Pancreas (tissue), 10 donors: ENCODE measurements at regions not wholly inside any gene's neighbourhood (a gene's known extent, or its start where the extent isn't known, plus 50 kb on each side); places are given as distances from the start of the nearest gene placed in this dataset.

ENCODE experiments used
- ATAC-seq, 4 donors: fragments of 200-7000 bp; cut with Tn5 transposase; one replicate each; pipeline versions ENCODE4 v1.8.0 to v1.9.1; 2020; ENCODE audit warnings: mild to moderate bottlenecking in 4 of 4, moderate library complexity in 4 of 4
- DNase-seq, 6 donors: peaks; one replicate each; pipeline ENCODE4 v3.0.0-alpha.2; 2020
- FAIRE-seq: peaks from 2 replicates; lab custom pipeline; 2012; peaks lifted over from hg19 to GRCh38; lab: Jason Lieb, UNC
- H3K27ac ChIP-seq, 4 donors: fragments of 200-600 bp; sonication (generic); 1 replicate in 3 of 4; 2 replicates in 1 of 4; pipeline versions ENCODE4 v1.5.0 to v1.8.0; 2020
- H3K27me3 ChIP-seq, 4 donors: fragments of 200-600 bp; one replicate each; pipeline ENCODE4 v1.8.0; 2021
- H3K36me3 ChIP-seq, 3 donors: fragments of 200-600 bp; sonication (generic) in 1 of 3; one replicate each; pipeline versions ENCODE4 v1.5.0 to v1.8.0; 2020 to 2021
- H3K4me1 ChIP-seq, 3 donors: fragments of 200-600 bp; one replicate each; pipeline ENCODE4 v1.8.0; 2021
- H3K4me3 ChIP-seq, 4 donors: fragments of 200-600 bp; sonication (generic) in 2 of 4; one replicate each; pipeline versions ENCODE4 v1.5.0 to v1.8.0; 2020 to 2021
- H3K9me3 ChIP-seq, 4 donors: fragments of 200-600 bp; one replicate each; pipeline ENCODE4 v1.8.0; 2021
- CTCF ChIP-seq, 4 donors: fragments of 200-600 bp; sonication (generic) in 3 of 4; IDR thresholded peaks; one replicate each; pipeline versions ENCODE4 v1.5.0 to v1.8.0; 2021; ENCODE audit warnings: antibody characterized with exemption in 4 of 4
- WGBS, 2 donors: extraction: QIAGEN DNeasy Blood & Tissue Kit; methylation state at CpG; one replicate each; pipeline ENCODE4 v1.1.7; 2013; 5-methylcytosine and 5-hydroxymethylcytosine counted together
- intact Hi-C, 3 donors: fragments of 100-400 bp; cut with DNase I; formaldehyde crosslinking; loops; one replicate each; pipeline versions ENCODE4 v1.11.1 to v1.14.2; 2022
- donor health status: healthy with polysubstance abuse.
- donor health status: DM: no; HTN: no; CAD: no; lungs with moderate emphysema.
- donor health status: DM: no; HTN: no; CAD: no.
- donor health status: control.
- donor health status: control.
- donor health status: Bipolar disorder and iron deficiency.
- donor health status: DM: yes; HTN: yes; CAD: no.
- donor health status: DM: no; HTN: no; CAD: no.
- donor health status: DM: no; HTN: no; CAD: no.
- donor health status: DM: yes; HTN: yes; CAD: no.

- WGBS, 2 donors, result 21 to 36% methylated on average over 1 of the region's 1 CpG
- H3K4me3 ChIP-seq, result no peak overlapping the region
- FAIRE-seq (no peak), ATAC-seq (no peak), DNase-seq (no peak)
- no peak overlapping the region for H3K27ac ChIP-seq
- TF ChIP-seq CTCF (IDR thresholded peaks at IDR 0.05), result no peak
- H3K27me3 ChIP-seq, result no peaks in the 10 kb centered on the region
- H3K4me1 ChIP-seq, result no peaks in the 10 kb centered on the region
- H3K36me3 ChIP-seq, result no peaks in the 10 kb centered on the region
- intact Hi-C loops, result no loop called here
- H3K9me3 ChIP-seq, result no peaks in the 10 kb centered on the region
Observed at GRCh38 chr11:37378958-37379357, 780.9 kb upstream of the RAG2 start.

GRCh38 chr11:37372667-37373066 lies 774.6 kb upstream of the RAG2 start:
- intact Hi-C loops, result no loop called here
- no peak overlapping the region for H3K27ac ChIP-seq
- H3K36me3 ChIP-seq, result no peaks in the 10 kb centered on the region
- no peaks in the 10 kb centered on the region for H3K4me1 ChIP-seq
- no peaks in the 10 kb centered on the region for H3K27me3 ChIP-seq
- FAIRE-seq, result no peak
- DNase-seq, result no peak
- H3K4me3 ChIP-seq, result no peak overlapping the region
- no peak for TF ChIP-seq CTCF (IDR thresholded peaks at IDR 0.05)
- ATAC-seq, result no peak
- no peaks in the 10 kb centered on the region for H3K9me3 ChIP-seq
- WGBS, 2 donors, result 56 to 80% methylated on average over 2 of the region's 2 CpGs

- H3K9me3 ChIP-seq, result no peaks in the 10 kb centered on the region
- no peak overlapping the region for H3K4me3 ChIP-seq
- TF ChIP-seq CTCF (IDR thresholded peaks at IDR 0.05), result no peak
- ATAC-seq (no peak), DNase-seq (no peak), FAIRE-seq (no peak)
- no peak overlapping the region for H3K27ac ChIP-seq
- intact Hi-C loops, result no loop called here
- no peaks in the 10 kb centered on the region for H3K27me3 ChIP-seq
- no peaks in the 10 kb centered on the region for H3K4me1 ChIP-seq
- H3K36me3 ChIP-seq, result no peaks in the 10 kb centered on the region
Observed at GRCh38 chr11:37371346-37371970, 773.4 kb upstream of the RAG2 start.

DNA sequence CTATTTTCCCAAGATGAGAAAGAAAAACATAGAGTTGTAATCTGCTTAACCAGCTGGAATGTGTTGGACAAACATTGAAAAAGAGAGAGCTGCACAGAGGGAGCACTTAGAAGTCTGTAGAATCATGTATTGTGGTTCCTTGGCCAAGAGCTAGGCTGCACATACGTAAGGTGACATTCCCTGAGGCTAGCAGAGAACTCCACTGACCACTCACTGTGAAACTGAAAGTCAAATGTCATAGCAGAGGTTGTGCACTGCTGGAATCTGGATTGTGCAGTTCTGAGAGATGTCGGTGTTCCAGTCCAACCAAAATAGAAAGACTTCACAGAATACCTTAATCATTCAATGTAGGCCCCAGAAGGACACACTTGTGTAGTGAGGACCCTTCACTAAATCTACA lies 772.8 kb upstream of the RAG2 start:
- FAIRE-seq (no peak), ATAC-seq (no peak), DNase-seq (no peak)
- H3K27ac ChIP-seq, result no peak overlapping the region
- H3K9me3 ChIP-seq, result no peaks in the 10 kb centered on the region
- no peak for TF ChIP-seq CTCF (IDR thresholded peaks at IDR 0.05)
- no peaks in the 10 kb centered on the region for H3K36me3 ChIP-seq
- intact Hi-C loops, result no loop called here
- H3K4me3 ChIP-seq, result no peak overlapping the region
- no peaks in the 10 kb centered on the region for H3K27me3 ChIP-seq
- no peaks in the 10 kb centered on the region for H3K4me1 ChIP-seq
- 51 to 62% methylated on average over 2 of the region's 2 CpGs for WGBS, 2 donors

DNA sequence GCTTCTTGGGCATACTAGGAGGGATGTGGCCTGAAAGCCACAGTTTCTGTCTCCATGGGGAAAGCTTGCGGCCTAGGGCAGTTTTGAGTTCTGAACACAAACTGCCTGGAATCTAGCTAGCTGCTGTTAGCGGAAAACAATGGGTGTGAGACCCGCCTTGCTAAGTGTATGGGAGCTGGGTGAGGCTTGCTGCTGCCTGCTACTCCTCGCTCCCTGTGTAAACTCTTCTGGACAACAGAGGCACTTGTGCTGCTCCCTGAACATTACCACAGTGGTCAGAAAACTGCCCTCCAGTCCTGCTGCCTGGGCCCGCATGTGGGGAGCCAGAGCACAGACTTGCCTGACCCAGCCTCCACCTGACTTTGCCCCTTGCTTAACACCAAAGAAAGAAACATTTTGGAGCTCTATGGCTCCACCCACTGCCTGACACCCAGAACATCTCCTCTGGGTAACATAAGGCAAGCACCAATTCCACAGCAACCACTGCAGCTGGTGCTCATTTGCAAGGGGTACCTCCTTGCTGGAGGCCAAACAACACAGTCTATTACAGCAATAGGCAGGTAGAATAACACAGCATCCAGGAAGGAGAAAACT lies 766.3 kb upstream of the RAG2 start:
- Histone ChIP-seq H3K9me3 (no peaks in the 10 kb centered on the region), H3K4me3 (no peak overlapping the region), H3K27ac (no peak overlapping the region), H3K4me1 (no peaks in the 10 kb centered on the region), H3K36me3 (no peaks in the 10 kb centered on the region), H3K27me3 (no peaks in the 10 kb centered on the region)
- DNase-seq (no peak), ATAC-seq (no peak), FAIRE-seq (no peak)
- 74 to 75% methylated on average over 5 of the region's 5 CpGs for WGBS, 2 donors
- intact Hi-C loops, result no loop called here
- no peak for TF ChIP-seq CTCF (IDR thresholded peaks at IDR 0.05)
